AML-193 (cell line): ENCODE measurements at regions not wholly inside any gene's neighbourhood (a gene's known extent, or its start where the extent isn't known, plus 50 kb on each side); places are given as distances from the start of the nearest gene placed in this dataset.

Source experiments
- DNase-seq, 2 experiments: peaks; one replicate each; lab custom pipeline; 2025; lab: John Stamatoyannopoulos, UW

DNA sequence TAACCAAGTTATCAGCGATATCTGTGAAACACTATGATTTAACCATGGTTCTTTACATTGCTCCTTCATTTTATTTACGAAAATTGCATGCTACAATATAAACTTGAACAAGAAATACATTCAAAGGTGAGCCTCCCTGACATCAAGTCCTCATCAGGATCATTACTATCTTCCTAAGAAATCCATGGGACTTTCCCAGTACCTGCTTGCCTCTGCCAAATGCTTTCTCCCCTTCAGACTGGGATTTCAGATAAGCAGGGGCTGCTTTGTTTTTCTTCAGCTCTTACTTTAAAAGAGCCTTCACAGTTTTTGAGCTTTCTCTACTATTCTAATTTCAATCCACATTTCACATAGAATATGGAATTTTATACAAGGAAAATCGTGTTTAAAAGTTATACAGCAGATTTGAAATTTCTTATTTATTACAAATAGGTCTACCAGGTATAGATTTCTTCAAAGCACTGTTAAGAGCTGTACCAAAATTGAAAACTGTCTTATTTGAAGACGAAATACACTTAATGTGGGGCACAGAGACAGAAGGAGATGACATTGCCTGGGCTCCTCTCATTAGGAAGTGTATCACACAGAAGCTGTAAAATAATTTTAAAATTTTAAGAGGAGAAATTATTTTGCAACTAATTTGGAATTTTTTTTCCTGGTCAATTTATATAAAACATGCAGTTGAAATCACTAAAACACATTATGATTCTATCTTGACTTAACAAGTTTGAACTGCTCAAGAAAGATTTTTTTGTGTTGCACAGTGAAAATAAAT, 615.0 kb upstream of the AGTR1 start:
- no peak for DNase-seq

DNA sequence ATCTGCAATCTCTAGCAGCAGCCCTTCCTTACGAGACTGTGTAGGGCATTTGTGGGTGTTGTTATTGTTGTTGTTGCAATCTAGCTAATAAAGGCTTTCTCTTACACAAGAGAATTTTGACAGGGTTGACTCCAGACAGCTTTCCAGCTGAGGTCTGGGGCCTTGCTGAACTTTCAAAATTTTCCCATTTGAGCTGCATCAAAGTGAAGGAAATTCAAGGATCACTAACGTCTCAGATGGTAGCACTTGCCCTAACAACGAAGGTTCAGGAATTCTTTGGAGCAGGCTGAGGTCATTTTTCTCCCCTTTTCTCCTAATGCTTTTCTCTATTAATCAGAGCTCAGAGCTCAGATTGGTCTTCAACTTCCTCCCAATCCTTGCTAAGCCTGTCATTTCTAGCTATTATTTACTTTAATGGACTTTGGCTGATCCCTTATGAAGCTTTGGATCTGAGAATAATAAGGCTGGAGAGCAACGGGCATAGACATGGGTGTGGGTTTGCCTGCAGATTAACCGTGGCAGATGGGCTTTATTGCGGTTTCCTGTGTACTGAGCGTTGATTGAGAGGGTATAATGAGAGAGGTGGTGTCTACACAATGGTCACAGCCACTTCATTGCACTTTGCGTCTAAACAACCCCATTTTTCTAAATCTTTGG, 614.0 kb upstream of the AGTR1 start:
- no peak for DNase-seq

DNA sequence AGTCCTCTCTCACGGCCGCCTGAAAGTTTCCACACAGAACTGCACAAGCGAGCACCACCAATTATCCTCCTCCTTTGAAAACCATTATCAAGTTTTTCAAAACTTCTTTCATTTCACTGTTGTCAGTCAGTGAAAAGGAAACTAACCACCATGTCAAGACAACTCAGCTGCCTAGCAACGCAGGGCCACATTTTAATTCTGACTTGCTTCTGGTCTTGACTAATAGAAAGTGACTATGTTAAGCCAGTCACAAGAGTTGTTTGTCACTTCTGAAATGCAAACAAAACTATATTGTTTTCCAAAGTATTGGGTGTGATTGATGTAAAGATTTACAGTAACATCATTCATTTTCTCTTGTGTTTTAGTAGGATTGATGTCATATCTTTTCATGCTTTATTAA, 612.8 kb upstream of the AGTR1 start:
- DNase-seq: no peak

DNA sequence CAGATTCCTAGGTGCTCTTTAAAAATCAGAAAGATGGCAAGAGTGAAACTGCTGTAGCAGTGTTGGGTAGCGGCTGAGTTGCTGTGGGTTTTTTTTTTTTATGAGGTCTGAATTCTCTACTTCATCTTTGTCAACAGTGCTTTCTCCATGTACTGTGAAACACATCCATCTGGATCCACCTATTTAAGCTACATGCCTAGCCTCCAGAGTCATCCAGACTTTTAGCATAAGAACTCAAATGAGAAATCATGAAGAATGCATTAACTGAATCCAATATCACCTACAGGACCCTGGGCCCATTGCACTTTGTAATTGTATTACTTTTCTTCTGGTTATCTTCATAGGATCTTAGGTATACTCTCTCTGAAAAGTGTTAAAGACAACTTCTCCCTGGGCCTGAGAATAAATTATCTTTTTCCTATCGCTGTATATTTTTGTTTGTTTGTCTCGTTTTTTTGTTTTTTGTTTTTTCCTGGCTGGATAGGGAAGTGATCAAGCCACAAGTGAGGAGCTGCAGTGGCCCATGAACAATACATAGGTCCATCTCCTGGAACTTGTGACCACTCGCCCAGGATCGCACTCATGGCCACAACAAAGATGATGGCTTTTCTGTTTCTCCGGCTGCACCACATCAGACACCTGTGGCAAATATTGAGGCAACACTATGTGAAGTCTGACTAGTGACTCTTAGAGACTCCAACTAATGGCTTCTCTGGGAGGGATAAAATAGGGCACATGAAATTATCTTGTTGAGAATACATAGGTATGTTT, 609.9 kb upstream of the AGTR1 start:
- no peak for DNase-seq

DNA sequence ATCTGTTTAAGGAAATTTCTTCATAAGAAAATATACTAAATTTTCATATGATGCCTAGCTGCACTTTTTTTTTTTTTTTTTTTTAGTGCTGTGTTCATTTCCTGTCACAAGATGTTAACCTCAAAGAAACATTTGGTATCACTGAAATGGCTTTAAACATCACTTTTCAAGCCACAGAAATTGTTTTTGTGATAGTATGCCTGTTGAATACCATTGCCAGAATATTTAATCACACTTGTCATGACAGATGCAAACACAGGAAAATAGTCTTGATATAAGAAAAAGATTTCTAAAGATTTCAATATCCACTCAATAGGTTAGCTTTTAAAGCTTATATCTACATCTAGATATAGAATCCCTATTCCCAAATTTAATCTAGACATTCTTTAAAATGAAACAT, 608.5 kb upstream of the AGTR1 start:
- no peak for DNase-seq

DNA sequence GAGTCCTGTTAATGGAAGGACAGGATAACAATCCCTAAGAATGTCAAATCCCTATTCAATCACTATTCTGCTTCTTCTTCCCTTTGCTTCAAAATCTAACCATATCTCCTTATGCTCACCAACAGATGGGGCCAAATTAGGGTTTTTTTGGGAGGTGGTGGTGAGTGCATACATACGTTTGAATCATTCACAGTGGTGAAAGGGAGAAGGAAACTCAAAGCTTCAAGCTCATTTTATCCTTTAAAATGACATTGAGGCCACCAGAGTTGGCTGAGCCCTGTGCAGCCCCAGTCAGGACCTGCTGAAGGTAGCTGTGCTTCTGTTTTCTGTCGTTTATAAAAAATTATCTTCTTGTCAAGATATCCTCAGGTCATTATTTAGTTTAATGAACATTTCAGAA, 607.5 kb upstream of the AGTR1 start:
- no peak for DNase-seq

DNA sequence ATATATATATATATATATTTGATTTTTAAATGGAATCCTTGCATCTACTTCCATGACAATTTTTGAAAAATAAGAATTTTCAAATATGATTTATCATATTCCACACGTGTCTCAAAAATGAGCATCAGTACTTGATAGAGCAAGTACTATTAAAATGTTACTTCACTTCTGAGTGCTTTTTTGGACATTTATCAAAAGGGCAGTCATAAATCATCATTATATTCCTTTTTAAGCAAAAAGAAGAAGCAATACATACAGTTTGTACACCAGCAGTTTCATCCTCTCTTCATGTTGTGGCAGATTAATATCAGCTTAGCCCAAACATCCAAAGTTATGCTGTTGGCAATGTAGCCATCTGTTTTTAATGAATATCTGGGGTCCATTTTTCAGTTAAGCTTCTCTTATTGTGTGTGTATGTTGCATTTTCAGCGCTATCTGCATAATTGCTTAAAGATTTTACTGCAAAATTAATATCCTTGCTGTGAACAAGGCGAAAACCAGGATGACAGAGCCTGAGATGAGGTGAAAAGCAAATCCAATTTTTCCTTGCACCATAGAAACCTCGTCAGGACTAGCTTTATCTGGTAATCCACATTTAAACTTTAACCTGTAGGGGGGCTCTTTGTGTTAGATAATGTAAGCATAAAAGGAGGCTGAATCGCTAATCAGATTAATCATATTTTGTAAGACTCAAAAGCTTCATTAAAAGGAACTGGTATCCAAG, 604.9 kb upstream of the AGTR1 start:
- no peak for DNase-seq

DNA sequence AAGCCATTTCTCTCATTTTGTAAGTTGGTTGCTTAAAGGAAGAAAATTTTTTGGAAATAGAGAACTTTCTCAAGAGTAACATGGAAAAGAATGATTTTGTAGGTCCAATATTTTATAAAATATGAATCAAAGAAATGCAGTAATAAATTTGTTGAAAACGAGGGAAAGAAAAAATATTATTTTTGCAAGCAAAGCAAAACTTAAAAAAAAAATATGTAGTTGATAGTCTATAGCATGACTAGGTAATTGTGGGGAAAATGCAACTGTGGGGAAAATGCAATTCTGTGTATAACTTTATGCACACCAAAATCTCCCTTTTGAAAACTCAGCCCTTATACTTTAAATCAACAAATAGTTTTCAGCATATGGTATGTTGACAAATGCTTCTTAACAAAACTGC, 604.0 kb upstream of the AGTR1 start:
- no peak for DNase-seq

DNA sequence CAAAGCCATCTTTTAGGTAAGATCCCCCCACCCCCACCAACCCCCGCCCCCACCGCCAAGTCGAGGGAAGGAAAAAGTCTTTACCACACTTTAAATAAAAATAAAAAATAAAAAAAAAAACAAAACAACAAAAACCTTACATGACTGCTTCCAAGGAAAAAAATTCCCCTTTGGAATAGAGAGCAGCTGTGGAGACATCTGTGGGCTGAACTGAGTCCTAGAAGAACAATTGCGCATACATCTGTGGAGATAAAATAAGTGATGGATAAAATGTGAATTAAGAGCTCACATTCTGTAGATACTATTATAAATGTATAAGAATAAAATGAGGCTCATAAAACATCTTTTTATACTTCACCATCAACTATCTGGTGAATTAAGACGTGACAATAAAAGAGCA, 601.7 kb upstream of the AGTR1 start:
- no peak for DNase-seq

DNA sequence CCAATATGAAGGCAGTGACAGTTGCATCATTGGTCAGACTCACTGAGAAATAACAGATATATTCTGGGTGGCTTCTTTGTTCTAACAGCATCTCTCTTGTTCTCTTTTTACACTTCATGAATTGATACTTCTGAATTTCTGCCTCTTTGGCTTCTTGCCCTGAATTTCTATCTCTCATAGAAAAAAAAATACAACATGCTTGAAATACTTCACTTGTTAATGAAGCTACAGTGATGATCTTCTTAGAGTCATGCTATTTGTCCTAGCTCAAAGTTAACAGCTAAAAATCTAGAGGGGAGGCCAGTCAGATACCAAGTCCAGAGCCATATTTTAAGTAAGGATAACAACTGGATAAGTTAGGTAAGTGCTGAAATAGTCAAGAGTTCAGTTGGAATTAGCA, 597.2 kb upstream of the AGTR1 start:
- DNase-seq: no peak

DNA sequence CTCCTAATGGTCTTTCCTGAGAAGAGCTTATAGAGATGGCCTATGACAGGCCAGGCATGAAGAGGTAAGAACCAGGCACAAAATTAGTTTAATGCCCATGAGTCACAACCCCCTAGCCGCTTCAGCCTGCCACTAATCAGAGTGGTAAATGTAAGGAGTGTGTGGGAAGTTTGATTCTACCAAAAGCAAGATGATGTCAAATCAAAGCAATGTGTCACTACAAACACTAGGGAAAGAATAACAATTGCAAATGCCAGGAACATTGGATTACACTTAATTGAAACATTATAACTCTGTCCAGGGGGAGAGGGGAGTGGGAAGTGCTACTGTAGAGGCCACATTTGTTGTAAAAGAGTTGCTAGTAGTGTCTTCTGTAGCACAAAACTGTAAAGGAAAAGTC, 596.6 kb upstream of the AGTR1 start:
- DNase-seq: no peak

DNA sequence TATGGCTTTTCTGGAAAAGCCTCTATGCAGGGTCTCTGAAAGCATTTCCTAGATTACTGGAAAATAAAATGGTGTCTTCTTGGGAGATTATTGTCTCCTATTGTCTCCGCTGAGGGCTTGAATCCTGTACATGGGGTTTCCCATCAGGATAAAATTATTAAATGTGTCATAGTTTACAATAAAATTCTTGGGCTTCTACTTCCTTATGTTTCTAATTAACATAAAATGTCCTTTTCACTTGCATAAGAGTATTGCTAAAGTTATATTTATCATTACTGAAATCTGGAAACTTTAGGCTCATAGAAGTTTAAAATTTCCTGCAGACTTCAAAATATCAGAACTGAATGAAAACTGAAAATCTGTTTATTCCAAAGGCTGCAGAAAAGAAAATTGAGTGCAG, 595.5 kb upstream of the AGTR1 start:
- no peak for DNase-seq

DNA sequence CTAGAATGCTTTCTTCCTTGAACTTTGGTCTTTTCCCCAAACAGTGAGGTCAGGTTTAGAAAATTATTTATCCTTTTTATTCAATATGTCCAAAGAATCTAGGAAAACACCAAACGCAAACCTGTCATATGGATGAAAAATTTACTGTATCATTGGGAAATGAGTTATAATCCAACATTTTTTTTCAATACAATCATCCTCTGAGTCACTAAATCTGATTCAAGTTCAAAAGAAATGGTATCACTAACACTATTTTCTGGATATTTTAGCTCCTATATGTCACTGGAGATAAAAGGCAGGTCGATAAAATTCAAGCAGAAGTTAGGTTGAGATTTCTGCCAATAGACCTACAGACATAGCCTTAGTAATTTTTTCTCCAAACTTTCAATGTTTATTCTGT, 591.6 kb upstream of the AGTR1 start:
- no peak for DNase-seq

DNA sequence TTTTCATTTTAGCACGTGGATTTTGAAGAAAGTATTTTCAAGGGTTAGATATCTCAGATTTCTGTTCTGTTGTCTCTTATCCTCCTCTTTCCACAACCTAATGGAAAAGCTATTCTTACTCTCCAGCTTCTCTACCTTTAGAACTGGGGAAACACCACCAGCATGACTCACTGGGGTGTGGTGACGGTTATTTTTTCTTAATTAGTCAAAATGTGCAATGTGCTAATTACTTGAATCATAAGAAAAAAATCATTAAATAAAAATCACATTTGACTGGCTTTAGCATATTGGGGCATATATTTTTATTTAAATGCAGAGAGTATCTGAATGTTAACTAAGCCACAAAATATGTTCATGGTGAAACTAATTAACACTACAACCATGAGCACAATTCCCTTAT, 570.7 kb upstream of the AGTR1 start:
- DNase-seq: no peak

DNA sequence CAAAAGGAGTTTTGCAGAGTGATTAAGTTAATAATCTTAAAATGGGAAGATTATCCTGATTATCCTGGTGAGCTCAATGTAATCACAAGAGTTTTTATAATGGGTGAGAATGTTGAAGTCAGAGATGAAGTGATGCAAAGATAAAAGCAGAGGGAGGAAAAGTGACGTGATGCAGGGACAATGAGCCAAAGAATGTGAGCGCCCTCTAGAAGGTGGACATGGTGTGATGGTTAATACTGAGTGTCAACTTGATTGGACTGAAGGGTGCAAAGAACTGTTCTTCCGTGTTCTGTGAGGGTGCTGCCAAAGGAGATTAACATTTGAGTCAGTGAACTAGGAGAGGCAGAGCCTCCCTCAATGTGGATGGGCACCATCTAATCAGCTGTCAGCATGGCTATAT, 569.6 kb upstream of the AGTR1 start:
- DNase-seq: no peak

DNA sequence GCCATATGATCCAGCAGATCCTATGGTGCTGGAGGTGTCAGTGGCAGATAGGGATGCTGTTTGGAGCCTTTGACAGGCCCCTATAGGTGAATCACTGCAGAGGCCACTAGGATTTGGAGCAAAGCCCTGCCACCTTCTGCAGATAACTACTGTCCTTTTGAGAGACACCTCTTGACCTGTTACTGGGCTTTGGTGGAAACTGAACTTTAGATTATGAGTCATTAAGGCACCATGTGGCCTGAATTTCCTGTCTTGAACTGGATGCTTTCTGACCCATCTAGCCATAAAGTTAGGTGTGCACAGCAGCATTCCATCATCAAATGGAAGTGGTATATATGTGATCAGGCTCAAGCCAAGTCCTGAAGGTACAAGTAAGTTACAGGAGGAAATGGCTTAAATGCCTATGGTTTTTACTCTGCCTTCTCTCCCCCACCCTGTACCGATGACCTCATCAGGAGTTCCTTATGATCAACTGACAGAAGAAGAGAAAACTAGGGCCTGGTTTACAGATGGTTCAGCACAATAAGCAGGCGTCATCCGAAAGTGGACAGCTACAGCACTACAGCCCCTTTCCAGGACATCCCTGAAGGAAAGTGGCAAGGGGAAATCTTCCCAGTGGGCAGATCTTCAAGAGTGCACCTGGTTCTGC, 565.6 kb upstream of the AGTR1 start:
- no peak for DNase-seq

DNA sequence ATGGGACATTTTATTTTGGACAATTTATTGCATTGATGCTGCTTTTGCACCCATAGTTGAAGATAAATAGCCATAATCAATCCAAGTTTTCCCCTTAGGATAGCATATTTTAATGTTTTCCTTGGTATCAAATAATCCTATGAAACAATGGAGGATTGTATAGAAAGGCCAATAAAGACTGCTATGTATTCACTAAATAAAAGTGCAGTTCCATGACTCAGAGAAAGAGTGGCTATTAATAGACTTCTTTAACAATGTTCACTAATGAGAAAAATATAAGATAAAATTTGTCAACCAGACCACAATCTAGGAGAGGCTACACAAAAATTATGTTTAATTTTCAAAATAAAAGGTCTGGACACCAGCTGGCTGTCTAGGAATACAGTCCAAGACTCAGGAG, 560.9 kb upstream of the AGTR1 start:
- DNase-seq: no peak

DNA sequence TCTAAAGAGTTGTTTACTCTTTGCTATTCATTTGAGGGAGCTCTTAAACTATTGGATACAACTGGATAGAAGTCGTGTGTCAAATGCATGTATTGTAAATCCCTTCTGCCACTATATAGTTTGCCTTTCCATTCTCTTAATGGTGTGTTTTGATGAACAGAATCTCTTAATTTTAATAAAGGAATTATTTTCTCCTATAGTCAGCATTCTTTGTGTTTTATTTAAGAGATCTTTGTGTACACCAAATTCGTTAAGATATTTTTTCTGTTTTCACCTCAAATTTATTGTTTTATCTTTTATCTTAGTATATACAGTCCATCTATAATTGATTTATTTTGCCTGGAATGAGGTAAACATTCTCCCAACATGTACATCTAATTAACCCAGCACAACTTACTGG, 551.5 kb upstream of the AGTR1 start:
- DNase-seq: no peak

DNA sequence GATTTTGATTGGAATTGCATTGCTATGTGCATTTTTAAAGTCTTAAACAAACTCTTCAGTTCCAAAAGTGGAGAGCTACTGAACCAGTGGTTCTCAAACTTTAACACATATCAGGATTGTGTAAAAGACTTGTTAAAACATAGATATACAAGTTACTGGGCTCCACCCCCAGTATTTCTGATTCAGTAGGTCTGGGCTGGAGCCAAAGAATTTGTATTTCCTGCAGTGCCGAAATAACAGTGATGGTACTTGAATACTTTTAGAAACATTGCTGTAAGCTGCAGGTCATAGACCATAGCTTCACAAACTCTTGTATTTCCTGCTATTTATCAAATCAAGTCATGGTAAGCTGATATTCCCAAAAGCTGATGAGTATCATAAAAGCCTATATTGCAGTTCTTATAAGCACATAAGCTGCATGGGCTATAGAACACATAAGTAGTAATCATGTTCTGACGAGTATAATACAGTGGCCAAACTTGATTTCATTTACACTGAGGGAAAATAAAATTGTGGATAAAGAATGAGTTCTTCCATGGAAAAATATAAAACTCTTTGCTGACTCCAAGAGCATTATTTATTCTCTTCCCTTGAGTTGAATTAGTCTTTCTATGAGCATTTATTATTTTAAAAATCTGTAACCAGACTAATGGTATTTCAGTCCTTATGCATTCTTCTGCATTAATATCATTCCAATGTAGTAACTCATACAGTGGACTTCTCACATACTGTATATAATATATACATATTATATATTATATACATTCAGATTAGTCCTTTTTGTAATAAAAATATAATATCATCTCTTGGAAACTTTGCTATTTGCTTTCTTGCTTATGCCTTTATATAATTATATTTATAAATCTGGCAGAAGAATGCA, 550.5 kb upstream of the AGTR1 start:
- DNase-seq: no peak

DNA sequence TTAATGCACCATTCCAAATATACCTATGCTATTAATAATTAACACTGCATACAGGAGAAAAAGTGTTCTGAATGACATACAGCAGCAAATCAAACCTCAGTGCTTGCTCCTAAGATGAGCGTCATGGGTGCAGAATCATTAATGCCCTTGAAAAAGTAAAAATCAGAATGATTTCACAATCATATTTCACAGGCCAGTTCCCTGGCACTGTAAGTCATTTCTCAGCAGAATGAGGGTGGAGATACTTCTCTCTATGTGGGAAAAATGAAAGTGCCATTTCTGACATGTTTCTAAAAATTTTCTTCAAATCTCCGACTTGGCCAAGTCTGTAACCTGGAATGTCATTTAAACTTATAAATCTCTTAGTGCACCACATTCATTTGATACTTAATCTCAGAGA, 549.8 kb upstream of the AGTR1 start:
- DNase-seq: no peak

DNA sequence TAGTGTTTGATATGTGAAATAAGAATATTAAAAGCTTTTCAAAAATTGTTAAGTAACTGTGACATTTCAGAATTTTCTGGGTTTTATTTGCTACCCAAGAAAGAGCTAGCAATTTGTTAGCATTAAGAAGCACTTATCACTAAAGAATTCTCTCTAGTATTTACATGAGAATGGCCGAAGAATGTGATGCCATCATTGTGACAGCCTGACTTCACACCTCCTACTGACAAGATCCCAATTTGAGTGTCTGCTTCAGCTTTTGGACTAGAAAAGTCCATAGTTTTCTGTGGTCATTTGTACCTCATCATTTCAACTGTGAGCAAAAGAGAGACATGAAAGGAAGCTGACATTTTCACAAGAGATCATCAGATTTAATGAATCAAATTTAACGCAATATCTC, 548.1 kb upstream of the AGTR1 start:
- DNase-seq: no peak
